ENCODE measurements at regions not wholly inside any gene's neighbourhood (a gene's known extent, or its start where the extent isn't known, plus 50 kb on each side); places are given as distances from the start of the nearest gene placed in this dataset.

- no peak for DNase-seq (ENCODE audit: low read depth)
Observed at GRCh38 chr1:47554082-47554481, 116.2 kb downstream of the FOXD2 start.

GRCh38 chr1:47554901-47555300 lies 117.1 kb downstream of the FOXD2 start:
- DNase-seq (ENCODE audit: low read depth), result no peak

GRCh38 chr1:47555306-47555705 lies 117.5 kb downstream of the FOXD2 start:
- DNase-seq (ENCODE audit: low read depth), result no peak

GRCh38 chr1:47555841-47556560 lies 118.2 kb downstream of the FOXD2 start:
- DNase-seq (ENCODE audit: low read depth), result no peak

- no peak for DNase-seq (ENCODE audit: low read depth)
Observed at GRCh38 chr1:47557066-47557465, 119.2 kb downstream of the FOXD2 start.

- no peak for DNase-seq (ENCODE audit: low read depth)
Observed at GRCh38 chr1:47558601-47559593, 121.1 kb downstream of the FOXD2 start.

- no peak for DNase-seq (ENCODE audit: low read depth)
Observed at GRCh38 chr1:47559944-47560695, 122.3 kb downstream of the FOXD2 start.

GRCh38 chr1:47561523-47562007 lies 123.7 kb downstream of the FOXD2 start:
- no peak for DNase-seq (ENCODE audit: low read depth)

- no peak for DNase-seq (ENCODE audit: low read depth)
Observed at GRCh38 chr1:47562147-47562546, 124.3 kb downstream of the FOXD2 start.

- DNase-seq (ENCODE audit: low read depth), result no peak
Observed at GRCh38 chr1:47562799-47563198, 125.0 kb downstream of the FOXD2 start.

- no peak for DNase-seq (ENCODE audit: low read depth)
Observed at GRCh38 chr1:47563201-47563600, 125.4 kb downstream of the FOXD2 start.

- DNase-seq (ENCODE audit: low read depth), result no peak
Observed at GRCh38 chr1:47564570-47564969, 126.7 kb downstream of the FOXD2 start.

GRCh38 chr1:47565092-47565491 lies 127.2 kb downstream of the FOXD2 start:
- no peak for DNase-seq (ENCODE audit: low read depth)

GRCh38 chr1:47565676-47566075 lies 127.8 kb downstream of the FOXD2 start:
- DNase-seq (ENCODE audit: low read depth), result no peak

GRCh38 chr1:47568763-47569162 lies 130.9 kb downstream of the FOXD2 start:
- no peak for DNase-seq (ENCODE audit: low read depth)

- DNase-seq (ENCODE audit: low read depth), result no peak
Observed at GRCh38 chr1:47569261-47569660, 131.4 kb downstream of the FOXD2 start.

- no peak for DNase-seq (ENCODE audit: low read depth)
Observed at GRCh38 chr1:47569681-47570470, 132.0 kb downstream of the FOXD2 start.

GRCh38 chr1:47571161-47571560 lies 133.3 kb downstream of the FOXD2 start:
- no peak for DNase-seq (ENCODE audit: low read depth)

- DNase-seq (ENCODE audit: low read depth), result no peak
Observed at GRCh38 chr1:47571952-47572351, 134.1 kb downstream of the FOXD2 start.

GRCh38 chr1:47572731-47573430 lies 135.0 kb downstream of the FOXD2 start:
- DNase-seq (ENCODE audit: low read depth), result no peak

All from stimulated activated CD8-positive, alpha-beta memory T cell treated with anti-CD3 and anti-CD28 coated beads, Interleukin-15, amount 100 ng/mL, for 24 hours (primary cell).